ENCODE measurements at regions not wholly inside any gene's neighbourhood (a gene's known extent, or its start where the extent isn't known, plus 50 kb on each side); places are given as distances from the start of the nearest gene placed in this dataset.
A peak's percentile ranks its signal among the peaks of the same experiment; 100 is the strongest.
"Not testable (repeated sequence)": the region's sequence is repeated elsewhere in the genome, so short reads cannot be mapped to it uniquely, and the experiment has no call there.

DNA sequence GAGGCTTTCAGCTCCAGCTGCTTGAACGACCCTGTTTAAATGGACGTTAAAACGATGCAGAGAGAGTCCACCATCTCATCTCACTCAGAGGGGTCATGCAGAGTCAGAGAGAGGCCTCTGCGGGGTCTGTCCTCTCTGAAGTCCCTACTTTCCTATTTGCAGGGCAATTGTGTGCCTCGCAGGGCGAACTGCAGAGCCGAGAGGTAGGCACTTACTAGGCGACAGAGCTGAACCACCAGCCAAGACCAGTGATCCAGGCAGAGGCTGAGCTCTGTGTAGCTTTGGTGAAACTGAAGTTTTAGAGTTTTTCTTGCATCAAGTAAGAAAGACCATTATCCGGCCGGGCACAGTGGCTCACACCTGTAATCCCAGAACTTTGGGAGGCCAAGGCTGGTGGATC is 64.1 kb upstream of the CUX1 start:
- Histone ChIP-seq H3K4me1 (ENCODE audit: control insufficient read depth in 3 of 3, insufficient read depth in 3 of 3, low read length in 3 of 3) (peaks cover 4 to 5% (median 5%) of the 10 kb centered on the region in 3 donors), H3K36me3 (ENCODE audit: control insufficient read depth in 3 of 3, insufficient read depth in 3 of 3, low read length in 3 of 3) (no peaks in the 10 kb centered on the region), H3K27ac (ENCODE audit: low read depth, low read length) (no peak overlapping the region)

DNA sequence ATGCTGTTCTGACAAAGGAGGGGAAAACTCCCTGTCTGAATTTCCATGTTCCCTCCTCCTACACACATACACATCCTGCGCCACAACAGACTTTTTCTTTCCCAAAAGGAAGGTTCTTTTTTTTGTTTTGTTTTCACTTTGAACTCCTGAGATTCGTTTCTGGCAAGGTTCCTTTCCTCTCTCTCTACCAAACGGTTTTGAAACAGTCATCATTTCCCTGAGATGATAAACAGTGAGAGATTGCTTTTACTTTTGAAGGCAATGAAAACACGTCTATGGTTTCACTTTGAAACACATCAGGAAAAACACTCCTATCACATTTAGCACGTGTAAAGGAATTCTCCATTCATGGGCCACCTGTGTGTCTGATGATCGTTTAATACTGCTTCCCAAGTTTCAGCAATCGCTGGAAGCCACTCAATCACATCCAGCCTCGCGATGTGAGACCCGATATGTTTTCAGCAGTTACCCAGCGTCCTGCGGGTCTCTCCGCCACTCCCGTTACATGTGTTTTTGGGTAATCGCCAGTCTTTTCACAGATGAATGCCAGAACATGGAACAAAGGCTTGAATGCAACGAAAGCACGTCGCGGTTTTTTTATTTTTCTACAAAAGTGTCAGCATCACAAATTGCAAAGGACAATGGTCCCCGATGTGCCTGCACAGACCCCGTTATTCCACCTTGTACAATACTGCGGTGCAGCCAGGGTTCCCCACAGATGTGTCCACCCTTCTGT is 62.8 kb upstream of the CUX1 start:
- Histone ChIP-seq H3K36me3 (ENCODE audit: control insufficient read depth in 3 of 3, insufficient read depth in 3 of 3, low read length in 3 of 3) (no peaks in the 10 kb centered on the region), H3K9ac (ENCODE audit: low read depth in 1 of 3, low read length in 3 of 3) (peak overlapping the region; percentile 28 to 63 (median 44)), H3K27ac (ENCODE audit: low read depth, low read length) (no peak overlapping the region), H3K4me3 (ENCODE audit: low read length in 3 of 3) (peak overlapping the region; percentile 56 to 72 (median 71)), H3K4me1 (ENCODE audit: control insufficient read depth in 3 of 3, insufficient read depth in 3 of 3, low read length in 3 of 3) (peaks cover 4 to 5% (median 5%) of the 10 kb centered on the region in 3 donors), H3K9me3 (ENCODE audit: control insufficient read depth in 3 of 3, low read length in 3 of 3) (no peaks in the 10 kb centered on the region), H3K27me3 (ENCODE audit: control insufficient read depth in 3 of 3, insufficient read depth in 3 of 3, low read length in 3 of 3) (peaks cover 0 to 4% (median 0%) of the 10 kb centered on the region in 3 donors)

More for the DNA sequence above, 64.1 kb upstream of the CUX1 start:
- no peak overlapping the region for H3K4me3 ChIP-seq (ENCODE audit: low read length in 3 of 3)
- no peaks in the 10 kb centered on the region for H3K9me3 ChIP-seq (ENCODE audit: control insufficient read depth in 3 of 3, low read length in 3 of 3)
- peaks cover 0 to 4% (median 2%) of the 10 kb centered on the region in 3 donors for H3K27me3 ChIP-seq (ENCODE audit: control insufficient read depth in 3 of 3, insufficient read depth in 3 of 3, low read length in 3 of 3)
- no peak overlapping the region for H3K9ac ChIP-seq (ENCODE audit: low read depth in 1 of 3, low read length in 3 of 3)

DNA sequence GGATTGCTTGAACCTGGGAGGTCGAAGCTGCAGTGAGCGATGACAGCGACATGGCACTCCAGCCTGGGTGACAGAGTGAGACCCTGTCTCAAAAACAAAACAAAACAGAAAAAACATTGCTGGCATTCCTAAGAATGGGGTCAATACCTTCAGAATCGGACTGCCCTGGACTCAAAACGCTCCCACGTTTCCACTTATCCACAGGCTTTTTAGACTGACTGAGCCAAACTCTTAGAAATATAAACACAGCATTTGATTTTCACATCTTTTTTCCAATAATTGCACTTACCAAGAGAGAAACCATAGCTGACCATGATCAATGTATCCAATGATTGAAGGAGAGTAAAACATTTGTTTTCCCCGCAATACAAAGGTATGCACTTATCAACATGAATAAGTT is 59.5 kb upstream of the CUX1 start:
- Histone ChIP-seq H3K9me3 (ENCODE audit: control insufficient read depth in 3 of 3, low read length in 3 of 3) (no peaks in the 10 kb centered on the region), H3K4me1 (ENCODE audit: control insufficient read depth in 3 of 3, insufficient read depth in 3 of 3, low read length in 3 of 3) (peaks cover 4 to 5% (median 5%) of the 10 kb centered on the region in 3 donors), H3K27ac (ENCODE audit: low read depth, low read length) (no peak overlapping the region), H3K9ac (ENCODE audit: low read depth in 1 of 3, low read length in 3 of 3) (no peak overlapping the region), H3K36me3 (ENCODE audit: control insufficient read depth in 3 of 3, insufficient read depth in 3 of 3, low read length in 3 of 3) (no peaks in the 10 kb centered on the region), H3K27me3 (ENCODE audit: control insufficient read depth in 3 of 3, insufficient read depth in 3 of 3, low read length in 3 of 3) (peaks cover 0 to 4% (median 0%) of the 10 kb centered on the region in 3 donors), H3K4me3 (ENCODE audit: low read length in 3 of 3) (no peak overlapping the region)

DNA sequence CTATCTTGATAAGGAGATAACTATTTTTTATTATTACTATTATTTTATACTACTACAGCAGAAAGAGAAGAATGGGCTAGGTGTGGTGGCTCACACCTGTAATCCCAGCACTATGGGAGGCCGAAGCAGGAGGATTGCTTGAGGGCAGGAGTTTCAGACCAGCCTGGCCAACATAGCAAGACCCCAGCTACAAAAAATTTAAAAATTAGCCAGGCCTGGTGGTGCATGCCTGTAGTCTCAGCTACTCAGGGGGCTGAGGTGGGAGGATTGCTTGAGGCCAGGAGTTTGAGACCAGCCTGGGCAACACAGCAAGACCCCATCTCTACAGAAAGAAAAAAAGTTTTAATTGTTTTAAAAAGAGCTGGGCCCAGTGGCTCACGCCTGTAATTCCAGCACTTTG is 58.9 kb upstream of the CUX1 start:
- not testable (repeated sequence) for H3K4me1 ChIP-seq (ENCODE audit: control insufficient read depth in 3 of 3, insufficient read depth in 3 of 3, low read length in 3 of 3); H3K9ac ChIP-seq (ENCODE audit: low read depth in 1 of 3, low read length in 3 of 3); H3K4me3 ChIP-seq (ENCODE audit: low read length in 3 of 3)

DNA sequence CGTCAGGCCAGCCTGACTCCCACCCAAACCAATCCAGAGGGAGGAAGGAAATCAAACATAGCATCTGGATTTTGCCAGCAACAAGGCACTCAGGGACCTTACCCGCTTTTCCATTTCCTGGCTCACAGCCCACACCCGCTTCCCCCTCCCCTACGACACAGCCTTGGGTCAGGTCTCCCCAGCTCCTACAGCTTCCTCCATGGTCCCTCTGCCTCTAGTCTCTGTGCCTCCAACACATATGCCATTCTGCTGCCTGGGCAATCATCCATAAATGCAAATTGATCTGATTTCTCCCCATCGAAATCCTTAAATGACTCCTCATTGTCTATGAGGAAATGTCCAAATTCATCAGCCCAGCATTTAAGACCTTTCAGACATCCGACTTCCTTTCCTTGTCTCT is 53.2 kb upstream of the CUX1 start:
- Histone ChIP-seq H3K27ac (ENCODE audit: low read depth, low read length) (no peak overlapping the region), H3K4me1 (ENCODE audit: control insufficient read depth in 3 of 3, insufficient read depth in 3 of 3, low read length in 3 of 3) (no peaks in the 10 kb centered on the region), H3K4me3 (ENCODE audit: low read length in 3 of 3) (no peak overlapping the region)

More for the DNA sequence above, 58.9 kb upstream of the CUX1 start:
- H3K27me3 ChIP-seq (ENCODE audit: control insufficient read depth in 3 of 3, insufficient read depth in 3 of 3, low read length in 3 of 3); H3K9me3 ChIP-seq (ENCODE audit: control insufficient read depth in 3 of 3, low read length in 3 of 3); H3K27ac ChIP-seq (ENCODE audit: low read depth, low read length); H3K36me3 ChIP-seq (ENCODE audit: control insufficient read depth in 3 of 3, insufficient read depth in 3 of 3, low read length in 3 of 3): not testable (repeated sequence)

DNA sequence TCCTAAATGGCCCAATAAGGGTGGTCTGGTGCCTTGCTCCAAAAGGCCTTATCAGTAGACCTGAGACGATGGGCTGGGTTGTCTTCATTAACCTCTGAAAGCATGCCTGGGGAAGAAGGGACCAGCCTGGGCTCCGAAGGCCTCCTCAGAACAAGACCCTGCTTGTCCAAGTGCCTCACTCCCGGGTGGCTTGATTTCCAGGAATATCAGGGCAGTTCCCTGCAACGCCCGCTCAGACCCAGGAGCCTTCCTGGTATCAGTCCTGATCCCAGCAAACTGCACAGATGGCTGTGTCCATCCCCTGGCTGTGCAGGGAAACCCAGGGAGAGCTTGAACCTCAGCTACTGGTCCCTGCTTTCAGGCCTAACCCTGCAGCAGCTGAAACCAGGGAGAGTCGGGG is 49.9 kb upstream of the CUX1 start:
- peaks cover 0 to 9% (median 0%) of the 10 kb centered on the region in 3 donors for H3K27me3 ChIP-seq (ENCODE audit: control insufficient read depth in 3 of 3, insufficient read depth in 3 of 3, low read length in 3 of 3)
- no peak overlapping the region for H3K9ac ChIP-seq (ENCODE audit: low read depth in 1 of 3, low read length in 3 of 3)
- no peaks in the 10 kb centered on the region for H3K36me3 ChIP-seq (ENCODE audit: control insufficient read depth in 3 of 3, insufficient read depth in 3 of 3, low read length in 3 of 3)
- no peak overlapping the region for H3K4me3 ChIP-seq (ENCODE audit: low read length in 3 of 3)
- H3K9me3 ChIP-seq (ENCODE audit: control insufficient read depth in 3 of 3, low read length in 3 of 3): no peaks in the 10 kb centered on the region
- no peaks in the 10 kb centered on the region for H3K4me1 ChIP-seq (ENCODE audit: control insufficient read depth in 3 of 3, insufficient read depth in 3 of 3, low read length in 3 of 3)
- no peak overlapping the region for H3K27ac ChIP-seq (ENCODE audit: low read depth, low read length)

More for the DNA sequence above, 53.2 kb upstream of the CUX1 start:
- Histone ChIP-seq H3K9ac (ENCODE audit: low read depth in 1 of 3, low read length in 3 of 3) (no peak overlapping the region), H3K27me3 (ENCODE audit: control insufficient read depth in 3 of 3, insufficient read depth in 3 of 3, low read length in 3 of 3) (no peaks in the 10 kb centered on the region), H3K36me3 (ENCODE audit: control insufficient read depth in 3 of 3, insufficient read depth in 3 of 3, low read length in 3 of 3) (no peaks in the 10 kb centered on the region), H3K9me3 (ENCODE audit: control insufficient read depth in 3 of 3, low read length in 3 of 3) (no peaks in the 10 kb centered on the region)
